H9 (cell line): ENCODE measurements at regions not wholly inside any gene's neighbourhood (a gene's known extent, or its start where the extent isn't known, plus 50 kb on each side); places are given as distances from the start of the nearest gene placed in this dataset.

ENCODE experiments used
- DNase-seq: peaks from one replicate; pipeline ENCODE4 v3.0.0-alpha.2; 2017
- H2AFZ ChIP-seq: one replicate; pipeline ENCODE4 v1.6.1; 2013; ENCODE audit warnings: mild to moderate bottlenecking, low read length, control low read depth, moderate library complexity
- H2AK5ac ChIP-seq: 2 replicates; pipeline ENCODE4 v1.6.1; 2013; ENCODE audit warnings: low read length, control low read depth, mixed read lengths; ENCODE audit not compliant: insufficient read length
- H2BK120ac ChIP-seq: one replicate; pipeline ENCODE4 v1.6.1; 2013; ENCODE audit warnings: low read depth, mild to moderate bottlenecking, low read length, control low read depth, inconsistent platforms; ENCODE audit not compliant: poor library complexity, severe bottlenecking
- H2BK12ac ChIP-seq: 2 replicates; pipeline ENCODE4 v1.6.1; 2013; ENCODE audit warnings: low read length, control low read depth, mixed read lengths, low read depth; ENCODE audit not compliant: insufficient read length
- H2BK15ac ChIP-seq: 2 replicates; pipeline ENCODE4 v1.6.1; 2013; ENCODE audit warnings: low read depth, low read length, control low read depth
- H2BK20ac ChIP-seq: one replicate; pipeline ENCODE4 v1.6.1; 2013; ENCODE audit warnings: low read depth, mild to moderate bottlenecking, low read length, control low read depth, inconsistent platforms; ENCODE audit not compliant: poor library complexity, severe bottlenecking
- H2BK5ac ChIP-seq: 2 replicates; pipeline ENCODE4 v1.6.1; 2013; ENCODE audit warnings: low read length, control low read depth, mixed read lengths; ENCODE audit not compliant: insufficient read length
- H3K14ac ChIP-seq: 2 replicates; pipeline ENCODE4 v1.6.1; 2013; ENCODE audit warnings: low read length, control low read depth; ENCODE audit not compliant: insufficient read depth
- H3K18ac ChIP-seq: 2 replicates; pipeline ENCODE4 v1.6.1; 2013; ENCODE audit warnings: low read depth, mild to moderate bottlenecking, mixed read lengths, low read length, control low read depth; ENCODE audit not compliant: insufficient read length
- H3K23ac ChIP-seq: 2 replicates; pipeline ENCODE4 v1.6.1; 2013; ENCODE audit warnings: low read length, control low read depth, mixed read lengths, low read depth; ENCODE audit not compliant: insufficient read length
- H3K23me2 ChIP-seq: 2 replicates; pipeline ENCODE4 v1.6.1; 2013; ENCODE audit warnings: low read depth, mild to moderate bottlenecking, mixed read lengths, low read length, control low read depth; ENCODE audit not compliant: insufficient read length, poor library complexity, severe bottlenecking
- H3K27ac ChIP-seq: 2 replicates; pipeline ENCODE4 v1.5.1; 2013; ENCODE audit warnings: low read length, control low read depth, mixed read lengths, low read depth; ENCODE audit not compliant: insufficient read length
- H3K27me3 ChIP-seq: 2 replicates; pipeline ENCODE4 v1.6.1; 2013; ENCODE audit warnings: low read length, control low read depth, inconsistent platforms; ENCODE audit not compliant: insufficient read depth
- H3K4ac ChIP-seq: 2 replicates; pipeline ENCODE4 v1.6.1; 2013; ENCODE audit warnings: low read depth, mild to moderate bottlenecking, control low read depth, inconsistent platforms, low read length, moderate library complexity
- H3K4me1 ChIP-seq: 2 replicates; pipeline ENCODE4 v1.6.1; 2013; ENCODE audit warnings: low read length, control low read depth, inconsistent platforms; ENCODE audit not compliant: insufficient read depth
- H3K4me2 ChIP-seq: 2 replicates; pipeline ENCODE4 v1.6.1; 2013; ENCODE audit warnings: low read length, control low read depth, mixed read lengths; ENCODE audit not compliant: insufficient read length, insufficient read depth
- H3K56ac ChIP-seq: 2 replicates; pipeline ENCODE4 v1.6.1; 2013; ENCODE audit warnings: low read depth, mild to moderate bottlenecking, mixed read lengths, low read length, control low read depth; ENCODE audit not compliant: insufficient read length
- H3K79me1 ChIP-seq: 2 replicates; pipeline ENCODE4 v1.6.1; 2013; ENCODE audit warnings: low read depth, mild to moderate bottlenecking, moderate library complexity, low read length, control low read depth, inconsistent platforms; ENCODE audit not compliant: insufficient read depth, poor library complexity, severe bottlenecking
- H3K79me2 ChIP-seq: 2 replicates; pipeline ENCODE4 v1.6.1; 2013; ENCODE audit warnings: low read length, control low read depth, inconsistent platforms; ENCODE audit not compliant: insufficient read depth
- H3K9ac ChIP-seq: 2 replicates; pipeline ENCODE4 v1.6.1; 2013; ENCODE audit warnings: low read length, control low read depth, mixed read lengths; ENCODE audit not compliant: insufficient read length; ENCODE audit errors: extremely low read depth
- H3K9me3 ChIP-seq: one replicate; pipeline ENCODE4 v1.6.1; 2013; ENCODE audit warnings: low read depth, low read length, inconsistent platforms; ENCODE audit not compliant: control insufficient read depth
- H3T11ph ChIP-seq: one replicate; pipeline ENCODE4 v1.6.1; 2013; ENCODE audit warnings: mild to moderate bottlenecking, low read length, control low read depth, inconsistent platforms
- H4K20me1 ChIP-seq: one replicate; pipeline ENCODE4 v1.6.1; 2013; ENCODE audit not compliant: control insufficient read depth, insufficient read length, insufficient read depth
- H4K5ac ChIP-seq: 2 replicates; pipeline ENCODE4 v1.6.1; 2013; ENCODE audit warnings: low read depth, mild to moderate bottlenecking, mixed read lengths, low read length, control low read depth; ENCODE audit not compliant: insufficient read length
- H4K8ac ChIP-seq: replicated peaks from 2 replicates; pipeline ENCODE4 v1.6.1; 2013; ENCODE audit warnings: low read length, control low read depth, mixed read lengths, low read depth; ENCODE audit not compliant: insufficient read length
- H4K91ac ChIP-seq: 2 replicates; pipeline ENCODE4 v1.6.1; 2013; ENCODE audit warnings: low read depth, mild to moderate bottlenecking, moderate library complexity, mixed read lengths, low read length, control low read depth; ENCODE audit not compliant: insufficient read length
- H3K27ac Mint-ChIP-seq, 3 experiments: 2 replicates in 2 of 3; 3 replicates in 1 of 3; pipeline ENCODE4 v1.8.0; 2020 to 2021; ENCODE audit warnings: mixed read lengths in 3 of 3, mild to moderate bottlenecking in 1 of 3, moderate library complexity in 1 of 3
- H3K27me3 Mint-ChIP-seq: 2 replicates; pipeline ENCODE4 v1.8.0; 2021; ENCODE audit warnings: low read depth, mild to moderate bottlenecking, moderate library complexity, mixed read lengths
- H3K36me3 Mint-ChIP-seq, 3 experiments: 2 replicates in 2 of 3; 3 replicates in 1 of 3; pipeline ENCODE4 v1.8.0; 2020 to 2021; ENCODE audit warnings: low read depth in 3 of 3, mixed read lengths in 3 of 3; ENCODE audit not compliant: insufficient read depth in 1 of 3
- H3K4me1 Mint-ChIP-seq, 2 experiments: 2 replicates each; pipeline ENCODE4 v1.8.0; 2020; ENCODE audit warnings: mixed read lengths in 2 of 2
- H3K4me3 Mint-ChIP-seq, 2 experiments: 2 replicates in 1 of 2; 3 replicates in 1 of 2; pipeline ENCODE4 v1.8.0; 2020 to 2021; ENCODE audit warnings: mild to moderate bottlenecking in 2 of 2, mixed read lengths in 2 of 2, moderate library complexity in 1 of 2
- H3K9me3 Mint-ChIP-seq, 2 experiments: 2 replicates in 1 of 2; 3 replicates in 1 of 2; pipeline ENCODE4 v1.8.0; 2020; ENCODE audit warnings: mild to moderate bottlenecking in 2 of 2, mixed read lengths in 2 of 2, moderate library complexity in 1 of 2
- CTCF ChIP-seq: fragments of 200-600 bp; sonication (generic); conservative IDR thresholded peaks from 3 replicates; pipeline ENCODE4 v1.8.0; 2021; ENCODE audit warnings: antibody characterized with exemption, mild to moderate bottlenecking
- WGBS: extraction: QIAGEN DNeasy Blood & Tissue Kit; methylation state at CpG from one replicate; pipeline ENCODE4 v1.1.7; 2013; ENCODE audit warnings: missing lambda C conversion rate, low lambda C conversion rate, mixed read lengths; ENCODE audit not compliant: insufficient read length; ENCODE audit errors: extremely low coverage; 5-methylcytosine and 5-hydroxymethylcytosine counted together

GRCh38 chr14:81819344-81819743 is 285.7 kb upstream of the SEL1L start:
- no peak overlapping the region for H2BK5ac ChIP-seq
- H3K27ac ChIP-seq = no peak overlapping the region
- H4K8ac ChIP-seq = no peak overlapping the region
- H2AFZ ChIP-seq = no peak overlapping the region
- H3K14ac ChIP-seq = no peak overlapping the region
- no peaks in the 10 kb centered on the region for H3K23me2 ChIP-seq
- H2BK120ac ChIP-seq = no peak overlapping the region
- no peak overlapping the region for H3K4ac ChIP-seq
- no peaks in the 10 kb centered on the region for H4K20me1 ChIP-seq
- no peak overlapping the region for H2BK20ac ChIP-seq
- H3T11ph ChIP-seq = no peak overlapping the region
- H3K9ac ChIP-seq = no peak overlapping the region
- H3K79me1 ChIP-seq = no peaks in the 10 kb centered on the region
- Mint-ChIP-seq H3K36me3 (peaks cover 0 to 17% (median 10%) of the 10 kb centered on the region in 3 experiments; a peak in 5 of 7 replicates), H3K4me3 (no peak overlapping the region), H3K4me1 (peaks cover 15% of the 10 kb centered on the region in 2 experiments), H3K27me3 (no peaks in the 10 kb centered on the region), H3K27ac (no peak overlapping the region; a peak in 1 of 7 replicates), H3K9me3 (peaks cover 12 to 23% of the 10 kb centered on the region in 2 experiments; a peak in 4 of 5 replicates)
- DNase-seq = no peak
- no CpG with 5 or more reads among the region's 5 CpGs for WGBS
- H3K9me3 ChIP-seq = no peaks in the 10 kb centered on the region
- no peak overlapping the region for H3K23ac ChIP-seq
- no peak overlapping the region for H4K91ac ChIP-seq
- H2BK15ac ChIP-seq = no peak overlapping the region
- H3K27me3 ChIP-seq = no peaks in the 10 kb centered on the region
- peaks cover 2% of the 10 kb centered on the region; the same call in 1 of the 2 replicates for H3K4me1 ChIP-seq
- no peak overlapping the region for H2AK5ac ChIP-seq
- TF ChIP-seq CTCF = no peak
- H2BK12ac ChIP-seq = no peak overlapping the region
- H4K5ac ChIP-seq = no peak overlapping the region
- no peak overlapping the region for H3K56ac ChIP-seq
- H3K18ac ChIP-seq = no peak overlapping the region
- H3K79me2 ChIP-seq = no peaks in the 10 kb centered on the region
- H3K4me2 ChIP-seq = no peak overlapping the region
